Natural killer cell (primary cell): ENCODE measurements at regions not wholly inside any gene's neighbourhood (a gene's known extent, or its start where the extent isn't known, plus 50 kb on each side); places are given as distances from the start of the nearest gene placed in this dataset.

Experiments
- ATAC-seq, 3 donors: fragments of 150-1000 bp in 2 of 3; fragments of 200-7000 bp in 1 of 3; cut with Tn5 transposase; 1 replicate in 1 of 3; 2 replicates in 2 of 3; pipeline ENCODE4 v1.10.0; 2021; ENCODE audit warnings: mild to moderate bottlenecking in 2 of 3, moderate library complexity in 2 of 3
- DNase-seq, 2 donors: peaks; one replicate each; pipeline versions ENCODE4 v3.0.0 to v3.0.0-alpha.2; 2013 to 2021; ENCODE audit warnings: mixed read lengths in 1 of 2
- H3K27ac ChIP-seq: one replicate; pipeline ENCODE4 v1.5.1; 2013; ENCODE audit warnings: mild to moderate bottlenecking, low read length
- H3K27me3 ChIP-seq: one replicate; pipeline ENCODE4 v1.6.1; 2013; ENCODE audit warnings: low read length; ENCODE audit not compliant: control insufficient read depth, insufficient read depth
- H3K36me3 ChIP-seq: one replicate; pipeline ENCODE4 v1.6.1; 2013; ENCODE audit warnings: low read length; ENCODE audit not compliant: control insufficient read depth, insufficient read depth
- H3K4me1 ChIP-seq: one replicate; pipeline ENCODE4 v1.6.1; 2013; ENCODE audit warnings: low read length; ENCODE audit not compliant: control insufficient read depth, insufficient read depth
- H3K4me3 ChIP-seq: one replicate; pipeline ENCODE4 v1.5.1; 2013; ENCODE audit warnings: low read length
- H3K9me3 ChIP-seq: one replicate; pipeline ENCODE4 v1.6.1; 2013; ENCODE audit warnings: low read length; ENCODE audit not compliant: control insufficient read depth, insufficient read depth
- H3K27ac Mint-ChIP-seq, 2 donors: one replicate each; pipeline ENCODE4 v1.8.0; 2022; ENCODE audit warnings: mild to moderate bottlenecking in 2 of 2, mixed read lengths in 2 of 2, moderate library complexity in 1 of 2
- H3K27me3 Mint-ChIP-seq, 2 donors: one replicate each; pipeline ENCODE4 v1.8.0; 2022; ENCODE audit warnings: low read depth in 2 of 2, mixed read lengths in 2 of 2
- H3K36me3 Mint-ChIP-seq: one replicate; pipeline ENCODE4 v1.8.0; 2022; ENCODE audit warnings: mixed read lengths
- H3K4me1 Mint-ChIP-seq, 2 donors: one replicate each; pipeline ENCODE4 v1.8.0; 2022; ENCODE audit warnings: mixed read lengths in 2 of 2
- H3K4me3 Mint-ChIP-seq: one replicate; pipeline ENCODE4 v1.8.0; 2022; ENCODE audit warnings: mild to moderate bottlenecking, moderate library complexity, mixed read lengths
- H3K9me3 Mint-ChIP-seq, 2 donors: one replicate each; pipeline ENCODE4 v1.8.0; 2022; ENCODE audit warnings: mixed read lengths in 2 of 2
- WGBS: methylation state at CpG from one replicate; pipeline ENCODE4 v1.1.7; 2013; ENCODE audit warnings: missing lambda C conversion rate; ENCODE audit not compliant: insufficient coverage; 5-methylcytosine and 5-hydroxymethylcytosine counted together
- intact Hi-C: fragments of 100-400 bp; cut with micrococcal nuclease; formaldehyde crosslinking; loops from one replicate; pipeline ENCODE4 v1.14.2; 2022
- TF ChIP-seq, protein P1 (sequence below): fragments of 200-600 bp; IDR thresholded peaks from one replicate; pipeline ENCODE4 v1.8.0; 2022; ENCODE audit warnings: antibody characterized with exemption

DNA sequence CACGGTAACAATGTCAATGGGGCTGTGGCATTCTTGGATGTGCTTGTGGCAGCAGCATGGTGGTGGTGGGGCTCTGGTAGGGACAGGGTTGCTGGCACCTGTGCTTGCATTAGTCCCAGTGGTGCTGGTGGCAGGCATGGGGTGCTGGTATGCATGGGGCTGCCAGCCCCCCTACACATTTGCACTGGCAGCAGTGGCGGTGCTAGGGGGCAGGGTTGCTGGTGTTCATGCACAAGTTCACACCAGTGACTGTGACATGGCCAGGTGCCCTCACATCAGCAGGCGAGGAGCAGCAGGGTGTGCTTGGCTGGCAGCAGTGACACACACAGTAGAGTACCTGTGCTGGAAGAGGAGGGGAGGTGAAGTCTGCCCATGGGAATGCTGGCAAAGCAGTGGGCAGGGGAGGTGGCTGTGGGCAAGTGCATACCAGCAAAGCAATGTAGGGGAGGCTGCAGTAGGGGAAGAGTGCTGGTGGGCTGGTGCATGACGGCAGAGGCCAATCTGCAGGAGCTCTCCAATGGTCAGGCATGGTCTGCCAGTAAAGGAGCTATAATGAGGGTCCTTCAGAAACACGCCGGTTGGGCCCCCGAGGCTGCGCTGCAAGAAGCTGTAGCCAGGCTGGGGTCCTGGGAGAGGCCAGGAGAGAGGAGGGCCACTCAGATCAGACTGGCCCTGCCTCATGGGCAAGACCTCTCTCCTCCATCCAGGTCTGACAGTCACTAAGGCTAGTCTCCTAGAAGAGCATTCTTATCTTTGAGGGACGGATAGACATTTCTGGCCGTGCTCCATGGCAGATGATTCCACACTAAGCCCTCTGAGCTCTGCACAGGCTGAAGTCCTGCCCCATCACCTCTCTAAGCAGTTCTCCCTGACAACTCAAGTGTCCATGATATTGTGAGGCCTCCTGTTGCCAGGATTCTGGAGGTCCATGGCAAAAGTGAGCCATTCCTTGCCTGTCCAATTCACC, 406.4 kb downstream of the SEMA3D start:
- peaks cover 8% of the 10 kb centered on the region for H3K9me3 ChIP-seq
- WGBS: 90% methylated on average over 10 of the region's 10 CpGs
- no peak overlapping the region for H3K4me3 ChIP-seq
- Mint-ChIP-seq H3K36me3 (no peaks in the 10 kb centered on the region), H3K27ac (no peak overlapping the region), H3K9me3 (peaks cover 7 to 8% of the 10 kb centered on the region in 2 donors), H3K4me3 (no peak overlapping the region), H3K4me1 (no peaks in the 10 kb centered on the region), H3K27me3 (no peaks in the 10 kb centered on the region)
- H3K4me1 ChIP-seq: no peaks in the 10 kb centered on the region
- H3K27me3 ChIP-seq: no peaks in the 10 kb centered on the region
- TF ChIP-seq, protein P1, sequence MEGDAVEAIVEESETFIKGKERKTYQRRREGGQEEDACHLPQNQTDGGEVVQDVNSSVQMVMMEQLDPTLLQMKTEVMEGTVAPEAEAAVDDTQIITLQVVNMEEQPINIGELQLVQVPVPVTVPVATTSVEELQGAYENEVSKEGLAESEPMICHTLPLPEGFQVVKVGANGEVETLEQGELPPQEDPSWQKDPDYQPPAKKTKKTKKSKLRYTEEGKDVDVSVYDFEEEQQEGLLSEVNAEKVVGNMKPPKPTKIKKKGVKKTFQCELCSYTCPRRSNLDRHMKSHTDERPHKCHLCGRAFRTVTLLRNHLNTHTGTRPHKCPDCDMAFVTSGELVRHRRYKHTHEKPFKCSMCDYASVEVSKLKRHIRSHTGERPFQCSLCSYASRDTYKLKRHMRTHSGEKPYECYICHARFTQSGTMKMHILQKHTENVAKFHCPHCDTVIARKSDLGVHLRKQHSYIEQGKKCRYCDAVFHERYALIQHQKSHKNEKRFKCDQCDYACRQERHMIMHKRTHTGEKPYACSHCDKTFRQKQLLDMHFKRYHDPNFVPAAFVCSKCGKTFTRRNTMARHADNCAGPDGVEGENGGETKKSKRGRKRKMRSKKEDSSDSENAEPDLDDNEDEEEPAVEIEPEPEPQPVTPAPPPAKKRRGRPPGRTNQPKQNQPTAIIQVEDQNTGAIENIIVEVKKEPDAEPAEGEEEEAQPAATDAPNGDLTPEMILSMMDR: no peak
- H3K27ac ChIP-seq: no peak overlapping the region
- DNase-seq (no peak), ATAC-seq (no peak)
- no peaks in the 10 kb centered on the region for H3K36me3 ChIP-seq
- intact Hi-C loops: no loop called here

DNA sequence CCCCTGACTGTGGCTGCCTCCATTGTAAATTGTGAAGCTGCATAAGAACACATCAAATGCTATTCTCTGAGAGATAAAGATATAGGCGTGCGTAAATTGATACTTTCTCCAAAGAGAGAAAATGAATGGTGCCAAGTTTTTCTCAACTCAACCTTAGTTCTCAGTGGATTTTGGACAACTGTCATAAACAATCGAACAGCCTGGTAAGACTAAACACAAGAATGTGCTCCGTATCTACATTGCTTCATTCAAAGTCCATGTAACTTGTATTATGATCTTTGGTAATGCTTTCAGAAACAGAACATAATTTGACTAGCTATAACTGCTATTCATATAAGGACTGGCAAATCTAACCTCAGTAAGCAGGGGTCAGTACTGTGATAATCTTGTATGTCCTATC, 429.1 kb downstream of the SEMA3D start:
- intact Hi-C loops: no loop called here
- Mint-ChIP-seq H3K36me3 (no peaks in the 10 kb centered on the region), H3K27me3 (no peaks in the 10 kb centered on the region), H3K4me3 (no peak overlapping the region), H3K4me1 (no peaks in the 10 kb centered on the region), H3K9me3 (peaks cover 8 to 11% of the 10 kb centered on the region in 2 donors), H3K27ac (no peak overlapping the region)
- no peak overlapping the region for H3K27ac ChIP-seq
- no peaks in the 10 kb centered on the region for H3K9me3 ChIP-seq
- ATAC-seq: no peak
- no peak overlapping the region for H3K4me3 ChIP-seq
- no peaks in the 10 kb centered on the region for H3K4me1 ChIP-seq
- TF ChIP-seq, protein P1: no peak
- DNase-seq: no peak
- no peaks in the 10 kb centered on the region for H3K27me3 ChIP-seq
- no peaks in the 10 kb centered on the region for H3K36me3 ChIP-seq
- 90% methylated on average over 4 of the region's 4 CpGs for WGBS

DNA sequence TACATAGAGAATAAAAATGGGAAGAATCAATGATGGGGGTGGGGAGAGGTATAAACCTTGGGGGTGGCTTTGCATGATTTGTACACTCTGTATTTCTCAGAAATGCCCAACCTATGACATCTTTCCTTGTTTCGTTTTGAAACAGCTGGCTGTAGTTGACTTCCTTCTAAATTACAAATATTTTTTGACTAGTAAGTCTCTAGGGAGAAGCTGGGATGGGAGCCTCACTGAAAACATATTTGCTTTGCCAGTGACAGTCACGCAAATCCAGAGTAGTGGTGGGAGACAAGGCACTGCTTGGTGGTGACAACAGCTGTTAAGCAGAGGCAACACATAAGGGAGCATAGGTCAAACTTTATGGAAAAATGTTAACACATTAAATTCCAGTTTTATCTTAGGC, 440.5 kb downstream of the SEMA3D start:
- 65% methylated on average over 1 of the region's 2 CpGs for WGBS
- Mint-ChIP-seq H3K9me3 (peaks cover 6 to 9% of the 10 kb centered on the region in 2 donors), H3K27me3 (no peaks in the 10 kb centered on the region), H3K36me3 (peaks cover 12% of the 10 kb centered on the region), H3K4me3 (no peak overlapping the region), H3K27ac (no peak overlapping the region), H3K4me1 (no peaks in the 10 kb centered on the region)
- H3K27ac ChIP-seq: no peak overlapping the region
- H3K27me3 ChIP-seq: no peaks in the 10 kb centered on the region
- no peak for DNase-seq
- intact Hi-C loops: no loop called here
- H3K36me3 ChIP-seq: no peaks in the 10 kb centered on the region
- no peak for ATAC-seq
- H3K9me3 ChIP-seq: peaks cover 5% of the 10 kb centered on the region
- H3K4me3 ChIP-seq: no peak overlapping the region
- TF ChIP-seq, protein P1: no peak
- no peaks in the 10 kb centered on the region for H3K4me1 ChIP-seq
